ENCODE measurements at regions not wholly inside any gene's neighbourhood (a gene's known extent, or its start where the extent isn't known, plus 50 kb on each side); places are given as distances from the start of the nearest gene placed in this dataset.

DNA sequence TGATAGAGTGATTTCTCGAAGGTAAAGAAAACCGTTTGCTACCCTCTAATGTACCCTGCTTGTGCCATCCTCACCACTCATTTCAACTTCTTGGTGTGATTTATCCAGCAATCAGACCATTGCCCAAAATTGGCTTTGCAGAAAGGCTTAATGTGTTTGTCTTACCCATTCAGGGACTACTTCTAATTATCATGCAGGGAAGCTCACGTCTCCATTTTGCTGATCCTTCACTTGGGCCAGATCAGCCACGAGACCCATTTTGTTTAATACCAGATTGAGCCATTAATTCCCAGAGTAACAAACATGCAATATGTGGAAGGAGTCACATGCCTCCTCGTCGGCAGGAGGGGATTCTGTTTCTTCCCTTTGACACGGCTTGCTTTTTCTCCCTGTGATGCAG lies 51.1 kb upstream of the CRY1 start:
- TF ChIP-seq POLR2AphosphoS5 (IDR thresholded peaks at IDR 0.05) (no peak), EP300 (IDR thresholded peaks at IDR 0.05) (no peak), POLR2A (IDR thresholded peaks at IDR 0.05) (no peak)
- TF ChIP-seq, protein P1, sequence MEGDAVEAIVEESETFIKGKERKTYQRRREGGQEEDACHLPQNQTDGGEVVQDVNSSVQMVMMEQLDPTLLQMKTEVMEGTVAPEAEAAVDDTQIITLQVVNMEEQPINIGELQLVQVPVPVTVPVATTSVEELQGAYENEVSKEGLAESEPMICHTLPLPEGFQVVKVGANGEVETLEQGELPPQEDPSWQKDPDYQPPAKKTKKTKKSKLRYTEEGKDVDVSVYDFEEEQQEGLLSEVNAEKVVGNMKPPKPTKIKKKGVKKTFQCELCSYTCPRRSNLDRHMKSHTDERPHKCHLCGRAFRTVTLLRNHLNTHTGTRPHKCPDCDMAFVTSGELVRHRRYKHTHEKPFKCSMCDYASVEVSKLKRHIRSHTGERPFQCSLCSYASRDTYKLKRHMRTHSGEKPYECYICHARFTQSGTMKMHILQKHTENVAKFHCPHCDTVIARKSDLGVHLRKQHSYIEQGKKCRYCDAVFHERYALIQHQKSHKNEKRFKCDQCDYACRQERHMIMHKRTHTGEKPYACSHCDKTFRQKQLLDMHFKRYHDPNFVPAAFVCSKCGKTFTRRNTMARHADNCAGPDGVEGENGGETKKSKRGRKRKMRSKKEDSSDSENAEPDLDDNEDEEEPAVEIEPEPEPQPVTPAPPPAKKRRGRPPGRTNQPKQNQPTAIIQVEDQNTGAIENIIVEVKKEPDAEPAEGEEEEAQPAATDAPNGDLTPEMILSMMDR (IDR thresholded peaks at IDR 0.05), result no peak
- Histone ChIP-seq H3K4me3 (no peak overlapping the region), H3K27ac (no peak overlapping the region), H3K4me1 (no peaks in the 10 kb centered on the region), H3K9me3 (no peaks in the 10 kb centered on the region), H3K27me3 (no peaks in the 10 kb centered on the region), H3K36me3 (no peaks in the 10 kb centered on the region)
- WGBS, result 92% methylated on average over 7 of the region's 7 CpGs
- no peak for DNase-seq (ENCODE audit: low spot score in 2 of 2)

- no peak for DNase-seq (ENCODE audit: low spot score in 2 of 2)
- Histone ChIP-seq H3K4me1 (no peaks in the 10 kb centered on the region), H3K36me3 (no peaks in the 10 kb centered on the region), H3K4me3 (no peak overlapping the region), H3K27me3 (no peaks in the 10 kb centered on the region), H3K27ac (no peak overlapping the region), H3K9me3 (no peaks in the 10 kb centered on the region)
- TF ChIP-seq EP300 (IDR thresholded peaks at IDR 0.05) (no peak), POLR2AphosphoS5 (IDR thresholded peaks at IDR 0.05) (no peak), POLR2A (IDR thresholded peaks at IDR 0.05) (no peak)
- TF ChIP-seq, protein P1 (IDR thresholded peaks at IDR 0.05), result no peak
- WGBS, result 59% methylated on average over 2 of the region's 2 CpGs
Measured at GRCh38 chr12:107144990-107145389, 51.6 kb upstream of the CRY1 start.

DNA sequence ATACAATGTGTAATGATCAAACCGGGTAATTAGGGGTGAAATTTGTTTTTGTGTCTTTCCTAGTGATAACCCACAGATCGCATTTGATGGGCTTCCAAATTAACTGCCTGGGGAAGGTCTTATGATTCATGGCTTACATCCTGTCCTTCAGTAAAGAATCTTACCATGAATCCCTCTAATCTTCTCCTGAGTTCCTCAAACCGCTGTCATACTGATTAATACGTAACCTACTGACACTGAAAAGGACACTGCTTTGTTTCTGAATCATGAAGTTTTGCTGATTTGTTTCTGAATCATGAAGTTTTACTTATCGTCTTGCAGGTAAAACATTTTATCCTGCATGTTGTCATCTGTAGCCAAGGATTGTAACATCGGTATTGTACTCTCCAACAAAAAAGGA lies 52.0 kb upstream of the CRY1 start:
- WGBS, result 59% methylated on average over 6 of the region's 6 CpGs

DNA sequence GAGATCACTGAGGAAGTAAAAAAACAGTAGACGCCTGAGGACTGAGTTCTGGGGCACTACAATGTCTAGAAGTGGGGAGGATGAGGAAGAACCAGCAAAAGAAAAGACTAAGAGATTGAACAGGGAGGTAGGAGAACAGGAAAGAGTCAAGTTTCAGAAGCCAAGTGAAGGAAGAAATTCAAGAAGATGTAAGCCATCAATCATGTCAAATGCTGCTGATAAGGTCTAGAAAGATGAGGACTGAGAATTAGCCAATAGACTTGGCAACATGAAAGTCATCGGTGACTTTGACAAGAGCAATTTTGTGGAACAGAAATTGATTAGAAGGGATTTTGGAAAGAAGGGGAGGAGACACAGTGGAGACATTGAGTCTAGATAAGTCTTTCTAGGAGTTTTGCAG lies 54.8 kb upstream of the CRY1 start:
- Histone ChIP-seq H3K4me3 (no peak overlapping the region), H3K36me3 (no peaks in the 10 kb centered on the region), H3K4me1 (no peaks in the 10 kb centered on the region), H3K9me3 (no peaks in the 10 kb centered on the region), H3K27me3 (no peaks in the 10 kb centered on the region), H3K27ac (no peak overlapping the region)
- no peak for DNase-seq (ENCODE audit: low spot score in 2 of 2)
- 49% methylated on average over 2 of the region's 2 CpGs for WGBS
- no peak for TF ChIP-seq POLR2AphosphoS5 (IDR thresholded peaks at IDR 0.05)
- TF ChIP-seq, protein P1 (IDR thresholded peaks at IDR 0.05), result no peak
- TF ChIP-seq EP300 (IDR thresholded peaks at IDR 0.05), result no peak
- TF ChIP-seq POLR2A (IDR thresholded peaks at IDR 0.05), result no peak

More for the DNA sequence above, 52.0 kb upstream of the CRY1 start:
- no peak overlapping the region for H3K4me3 ChIP-seq
- H3K4me1 ChIP-seq, result no peaks in the 10 kb centered on the region
- no peak for DNase-seq (ENCODE audit: low spot score in 2 of 2)
- H3K27me3 ChIP-seq, result no peaks in the 10 kb centered on the region
- no peak for TF ChIP-seq EP300 (IDR thresholded peaks at IDR 0.05)
- TF ChIP-seq, protein P1 (IDR thresholded peaks at IDR 0.05), result no peak
- no peaks in the 10 kb centered on the region for H3K9me3 ChIP-seq
- H3K27ac ChIP-seq, result no peak overlapping the region
- no peaks in the 10 kb centered on the region for H3K36me3 ChIP-seq

- 93% methylated on average over 3 of the region's 3 CpGs for WGBS
Measured at GRCh38 chr12:107152315-107152714, 59.0 kb upstream of the CRY1 start.

More at GRCh38 chr12:107152315-107152714, 59.0 kb upstream of the CRY1 start:
- TF ChIP-seq POLR2AphosphoS5 (IDR thresholded peaks at IDR 0.05) (no peak), EP300 (IDR thresholded peaks at IDR 0.05) (no peak), POLR2A (IDR thresholded peaks at IDR 0.05) (no peak)
- TF ChIP-seq, protein P1 (IDR thresholded peaks at IDR 0.05), result no peak
- Histone ChIP-seq H3K4me1 (no peaks in the 10 kb centered on the region), H3K4me3 (no peak overlapping the region), H3K9me3 (no peaks in the 10 kb centered on the region), H3K27me3 (no peaks in the 10 kb centered on the region), H3K36me3 (no peaks in the 10 kb centered on the region), H3K27ac (no peak overlapping the region)
- no peak for DNase-seq (ENCODE audit: low spot score in 2 of 2)
